HG03025 (cell line): ENCODE measurements at regions not wholly inside any gene's neighbourhood (a gene's known extent, or its start where the extent isn't known, plus 50 kb on each side); places are given as distances from the start of the nearest gene placed in this dataset.

ENCODE experiments used
- ATAC-seq: cut with Tn5 transposase; IDR thresholded peaks from one replicate; pipeline ENCODE4 v1.9.1; 2021; ENCODE audit warnings: mild to moderate bottlenecking, moderate library complexity; ENCODE audit not compliant: unreplicated experiment, low FRiP score

DNA sequence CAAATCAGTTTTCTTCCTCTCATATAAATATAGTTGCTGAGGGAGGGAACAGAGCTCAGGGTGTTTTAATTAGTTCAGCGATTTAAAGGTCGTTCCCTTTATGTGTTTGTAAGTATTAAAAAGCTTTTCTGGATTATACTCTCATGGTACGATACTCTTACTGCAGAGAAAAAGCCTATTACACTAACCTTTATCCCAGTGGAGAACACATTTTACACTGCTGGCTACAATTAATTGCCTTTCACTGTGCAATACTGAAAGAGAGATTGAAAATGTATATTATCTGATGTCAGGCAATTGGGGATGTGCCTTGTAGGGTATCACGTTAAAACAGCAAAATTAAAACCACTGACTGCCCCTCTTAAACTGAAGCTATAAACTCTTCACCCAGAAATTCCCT is 526.9 kb upstream of the SGCG start:
- no peak for ATAC-seq

DNA sequence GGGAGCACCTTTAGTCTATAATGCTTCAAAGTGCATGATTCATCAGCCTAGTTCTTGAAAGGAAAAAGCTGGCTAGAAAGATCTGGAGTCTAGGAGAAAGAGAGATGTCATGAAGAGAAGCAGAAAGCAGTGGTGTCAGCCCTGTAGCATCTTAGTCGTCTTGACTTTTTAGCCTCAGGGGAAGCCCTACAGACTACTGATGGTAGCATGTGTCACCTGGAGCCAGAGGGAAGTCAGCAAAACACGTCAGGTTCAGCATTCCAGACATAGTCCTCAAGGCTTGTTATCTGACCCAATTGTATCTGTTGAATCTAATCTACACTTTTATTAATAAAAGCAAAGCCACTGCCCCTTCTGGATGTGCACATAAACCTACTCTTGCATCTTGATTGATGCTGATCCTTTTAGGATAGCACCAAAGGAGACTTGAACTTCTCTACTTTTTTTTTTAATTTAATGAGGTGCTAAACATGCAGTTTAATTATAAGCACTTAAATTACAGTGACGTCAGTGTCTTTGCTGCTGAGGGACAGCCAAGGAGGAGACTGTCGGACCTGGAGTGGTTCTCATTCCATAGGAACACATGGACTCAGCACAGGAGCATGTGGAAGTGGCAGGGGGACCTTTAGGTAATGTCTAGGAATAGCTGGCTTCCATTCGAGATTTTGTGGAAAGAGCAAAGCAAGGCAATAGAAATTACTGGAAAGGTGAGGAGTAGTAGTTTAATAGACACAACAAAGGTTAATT is 525.5 kb upstream of the SGCG start:
- ATAC-seq, result no peak

DNA sequence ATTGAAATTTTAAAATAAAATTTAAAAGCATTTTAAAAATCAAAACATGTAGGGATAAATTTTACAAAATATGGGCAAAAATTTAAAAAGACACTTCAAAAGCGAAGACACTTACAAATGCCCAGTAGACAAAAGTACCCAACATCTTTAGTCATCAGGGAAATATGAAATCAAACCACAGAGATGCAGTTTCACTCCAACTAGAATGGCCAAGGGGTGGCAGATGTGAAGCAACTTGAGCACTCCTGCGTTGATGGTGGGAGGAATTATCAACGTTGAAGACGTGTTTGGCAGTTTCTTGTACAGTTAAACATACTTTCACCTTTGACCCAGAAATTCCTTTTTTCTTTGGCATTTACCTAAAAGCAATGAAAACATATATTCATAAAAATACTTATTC is 518.0 kb upstream of the SGCG start:
- ATAC-seq, result no peak

DNA sequence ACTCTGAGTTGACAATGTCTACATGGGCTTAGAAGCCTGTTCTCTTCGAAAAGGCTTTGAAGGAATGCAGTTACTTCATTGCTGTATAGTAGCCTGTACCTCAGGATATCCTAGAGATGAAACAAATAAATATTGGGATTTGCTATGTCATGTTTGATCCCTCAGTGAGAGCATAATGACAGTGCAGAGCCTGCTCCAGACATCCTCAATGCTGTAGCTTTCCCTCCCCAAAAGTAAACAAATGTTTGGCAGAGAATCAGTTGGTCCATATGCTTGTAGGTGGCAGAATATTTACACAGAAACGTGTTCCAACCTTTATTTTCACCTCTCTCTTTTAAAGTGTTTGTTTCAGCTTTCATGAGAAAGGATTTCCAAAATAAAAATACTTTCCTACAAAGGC is 515.3 kb upstream of the SGCG start:
- ATAC-seq, result no peak

DNA sequence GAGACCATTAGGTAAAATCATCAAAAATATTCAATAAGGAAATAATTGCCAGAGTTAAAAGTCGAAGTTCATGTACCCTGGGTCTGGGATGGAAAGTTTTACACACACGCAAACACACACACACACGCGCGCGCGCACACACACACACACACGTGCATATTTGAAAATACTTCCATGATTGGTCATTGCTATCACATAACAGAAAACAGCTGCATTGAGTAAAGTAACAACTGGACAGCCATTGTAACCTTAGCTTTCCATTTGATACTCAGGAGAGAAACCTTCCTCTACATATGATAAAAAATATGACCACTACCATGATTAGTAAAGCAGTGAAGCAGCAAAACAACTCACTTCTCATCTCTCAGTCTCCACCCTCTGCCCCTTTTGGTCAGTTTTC is 490.0 kb upstream of the SGCG start:
- ATAC-seq, result no peak

DNA sequence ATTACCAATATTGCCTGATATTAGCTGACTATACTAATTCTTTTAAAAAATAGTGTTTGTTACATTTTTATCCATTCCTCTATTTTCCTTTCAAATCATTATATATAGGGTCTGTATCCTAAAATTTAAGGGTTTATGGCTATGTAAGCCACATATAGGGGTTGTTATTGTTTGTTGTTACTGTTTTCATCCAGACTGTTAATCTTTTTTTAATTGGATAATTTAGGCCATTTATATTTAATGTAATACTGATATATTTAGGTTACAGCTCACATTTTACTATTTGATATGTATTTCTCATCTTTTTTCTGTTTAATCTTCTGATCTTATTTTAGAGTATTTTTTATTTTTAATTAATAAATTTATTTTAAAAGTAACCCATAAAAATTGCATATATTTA is 487.1 kb upstream of the SGCG start:
- no peak for ATAC-seq

DNA sequence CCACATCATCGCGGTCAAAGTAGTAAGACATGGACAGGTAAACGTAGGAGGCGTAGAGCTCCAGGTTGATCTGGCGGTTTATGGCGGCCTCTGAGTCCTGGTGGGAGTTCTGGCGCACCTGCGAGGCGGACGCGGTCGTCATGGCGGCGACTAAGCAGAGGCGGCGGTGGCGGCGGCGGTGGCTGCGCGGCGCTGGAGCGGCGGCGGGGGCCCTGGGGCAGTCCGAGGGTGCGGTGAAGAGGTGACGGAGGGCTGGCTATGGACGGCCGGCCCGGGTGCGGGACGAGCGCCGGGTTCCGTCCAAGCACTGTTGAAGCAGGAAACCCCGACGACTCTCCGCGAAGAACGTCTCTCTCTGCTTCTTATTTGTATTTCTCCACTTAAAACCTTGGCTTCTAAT is 484.3 kb upstream of the SGCG start:
- ATAC-seq, result no peak

DNA sequence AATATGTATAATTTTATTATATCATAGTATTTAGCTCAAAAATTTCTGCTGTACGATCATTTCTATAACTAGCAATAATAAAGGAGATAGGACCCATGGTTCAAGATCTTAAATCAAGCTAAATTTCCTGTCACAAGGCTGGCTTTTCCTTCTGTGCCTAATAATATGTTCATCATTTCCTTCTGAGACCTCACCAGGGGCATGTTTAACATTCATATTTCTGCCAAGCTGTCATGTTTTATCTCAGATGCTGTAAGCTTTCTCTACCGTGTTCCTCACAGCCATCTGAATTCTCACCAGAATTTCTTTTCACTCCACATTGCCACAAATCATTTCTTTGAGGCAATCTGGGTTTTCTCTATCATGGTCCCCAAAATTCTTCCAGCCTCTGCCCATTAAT is 482.3 kb upstream of the SGCG start:
- no peak for ATAC-seq

DNA sequence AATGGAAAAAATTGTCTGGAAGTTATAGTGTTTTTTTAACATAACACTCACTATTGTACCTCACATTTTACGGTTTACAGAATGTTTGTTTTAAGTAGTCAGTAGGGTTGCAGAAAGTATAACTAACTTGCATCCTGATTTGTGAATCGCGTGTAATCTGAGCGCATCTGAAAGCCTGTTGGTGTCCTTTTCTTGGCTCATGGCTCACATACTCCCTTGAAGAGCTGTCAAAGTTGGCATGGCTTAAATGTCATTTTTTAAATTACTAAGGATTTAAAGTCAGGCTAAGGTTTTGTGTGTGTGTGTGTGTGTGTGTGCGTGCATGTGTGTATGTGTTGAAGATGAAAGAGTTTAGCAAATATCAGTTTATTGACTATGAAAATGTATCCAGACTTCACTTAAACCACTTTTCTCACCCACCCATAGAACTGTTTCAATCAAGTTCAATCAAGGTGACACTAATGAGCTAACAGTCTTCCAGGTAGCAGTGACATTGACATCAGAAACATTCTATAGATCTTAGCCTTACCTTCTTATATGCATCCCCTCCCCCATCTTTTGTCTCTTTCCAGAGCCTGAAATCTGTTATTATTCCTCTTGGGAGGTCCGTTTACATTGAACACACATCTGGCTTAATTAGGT is 480.4 kb upstream of the SGCG start:
- no peak for ATAC-seq

DNA sequence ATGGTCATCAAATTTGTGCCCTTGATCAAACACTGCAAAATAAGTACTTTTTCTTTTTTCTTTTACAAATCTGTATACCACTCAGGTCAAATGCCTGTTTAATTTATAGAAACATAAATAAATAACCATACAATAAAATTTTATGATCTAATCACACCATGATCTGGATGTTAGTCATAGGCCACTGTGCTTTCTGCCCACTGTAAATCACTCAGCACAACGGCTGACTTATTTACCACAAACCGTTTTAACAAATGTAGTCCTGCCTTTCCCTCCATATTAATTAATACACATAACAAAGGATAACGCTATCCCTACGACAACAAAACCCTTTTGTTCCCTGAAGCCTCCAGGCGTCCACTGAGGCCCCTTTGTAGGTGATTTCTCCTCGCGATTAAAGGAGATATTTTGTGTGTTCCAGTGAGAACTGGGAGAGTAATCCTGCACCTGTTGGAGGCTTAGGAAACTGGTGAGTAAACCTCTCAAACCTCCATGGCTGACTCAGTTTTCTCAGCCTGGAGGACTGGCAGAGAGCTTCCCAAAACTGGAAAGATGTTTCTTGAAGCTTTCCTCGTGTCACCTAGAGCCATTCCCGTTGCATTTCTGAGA is 477.1 kb upstream of the SGCG start:
- no peak for ATAC-seq

DNA sequence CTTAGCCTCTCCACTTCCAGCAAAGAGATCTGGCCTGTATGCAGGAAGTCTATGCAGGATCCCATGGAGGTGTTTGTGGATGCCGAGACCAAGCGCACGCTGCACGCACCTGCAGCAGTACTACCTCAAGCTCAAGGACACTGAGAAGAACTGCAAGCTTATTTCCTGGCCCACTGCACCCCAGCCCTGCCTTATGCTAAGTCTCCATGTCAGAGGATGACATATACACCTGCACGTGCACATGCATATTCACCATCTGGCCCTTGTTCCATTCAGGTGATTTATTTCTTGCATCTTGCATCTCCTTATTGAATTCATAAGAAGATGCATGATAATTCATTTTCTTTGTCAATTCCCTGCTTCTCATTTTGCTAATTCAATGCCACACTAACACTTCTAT is 472.8 kb upstream of the SGCG start:
- ATAC-seq, result no peak

DNA sequence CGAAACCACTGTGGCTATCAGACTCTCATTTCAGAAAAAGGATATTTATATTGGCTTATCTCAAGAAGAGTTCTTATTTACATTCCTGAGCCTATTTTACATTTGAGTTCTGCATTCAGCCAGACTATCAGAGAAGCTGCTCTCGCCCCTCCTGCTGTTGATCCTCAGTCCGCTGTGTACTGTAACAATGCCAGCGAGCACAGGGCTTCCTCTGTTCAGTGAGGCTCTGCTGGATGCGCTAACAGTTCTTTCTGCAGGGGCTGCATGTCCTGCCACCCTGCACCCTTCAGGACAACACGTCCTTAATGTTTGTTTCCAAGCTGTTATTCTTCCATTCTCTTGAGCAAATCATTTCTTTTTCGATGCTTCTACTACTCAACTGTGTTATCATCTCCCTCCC is 463.7 kb upstream of the SGCG start:
- ATAC-seq, result no peak

DNA sequence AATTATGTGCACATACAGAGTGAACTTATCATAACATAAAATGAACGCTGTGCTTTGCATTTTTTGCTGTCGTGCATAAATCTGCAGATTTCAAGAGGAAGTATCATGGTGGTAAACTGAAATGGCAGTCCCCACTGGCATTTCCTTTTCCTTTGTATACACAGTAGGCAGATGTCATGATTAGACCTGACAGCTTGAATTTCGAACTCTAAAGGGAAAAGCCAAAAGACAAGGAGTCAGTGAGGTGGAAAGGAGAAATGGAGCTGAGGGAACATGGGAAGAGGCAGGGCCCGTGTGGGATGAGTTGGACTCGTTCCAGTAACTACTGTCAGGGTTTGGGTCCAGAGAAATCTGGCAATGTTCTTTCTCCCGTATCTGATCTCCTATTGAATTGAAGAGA is 454.1 kb upstream of the SGCG start:
- ATAC-seq, result no peak

DNA sequence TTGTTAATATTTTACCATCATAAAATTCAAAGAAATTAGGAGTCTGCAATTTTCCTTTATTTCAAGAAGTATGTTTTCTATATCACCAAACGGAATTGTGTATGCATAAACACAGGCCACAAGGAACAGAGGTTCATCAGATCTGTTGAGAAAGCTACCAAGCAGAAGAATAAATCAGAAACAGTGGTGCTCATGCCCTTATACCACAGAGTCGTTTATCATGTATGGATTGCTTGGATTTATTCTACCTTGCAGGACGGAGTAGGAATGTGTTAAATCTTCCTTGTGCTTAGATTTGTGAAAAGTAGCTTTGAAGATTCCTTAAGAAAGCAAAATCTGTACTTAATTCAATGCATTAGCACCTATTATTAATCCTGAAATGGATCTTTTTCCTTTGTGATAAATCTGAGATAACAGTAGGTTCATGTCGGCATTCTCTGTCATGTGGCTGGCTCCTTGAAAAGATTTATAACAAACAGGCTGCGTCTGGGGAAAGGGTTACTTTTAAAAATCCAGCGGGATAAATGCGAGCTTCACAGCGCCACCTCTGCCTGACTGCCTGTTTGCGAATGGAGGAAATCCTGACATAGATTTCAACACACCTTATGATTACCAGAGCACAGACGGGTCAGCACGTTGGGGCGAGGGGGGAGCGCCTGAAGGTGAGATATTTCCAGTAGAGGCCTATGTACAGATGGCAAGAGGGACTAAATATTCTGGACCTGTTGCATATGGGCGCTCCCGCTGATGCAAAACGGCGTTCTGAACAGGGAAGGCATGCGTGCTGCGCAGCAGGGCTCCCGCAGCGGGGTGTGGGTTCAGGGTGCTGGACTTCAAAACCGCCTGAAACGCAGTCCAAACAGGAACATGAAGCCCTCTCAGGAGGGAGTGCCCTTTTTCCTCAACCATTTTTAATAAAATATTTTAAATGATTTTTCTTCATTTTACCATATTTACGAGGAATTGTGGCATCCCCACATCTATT is 445.5 kb upstream of the SGCG start:
- no peak for ATAC-seq

DNA sequence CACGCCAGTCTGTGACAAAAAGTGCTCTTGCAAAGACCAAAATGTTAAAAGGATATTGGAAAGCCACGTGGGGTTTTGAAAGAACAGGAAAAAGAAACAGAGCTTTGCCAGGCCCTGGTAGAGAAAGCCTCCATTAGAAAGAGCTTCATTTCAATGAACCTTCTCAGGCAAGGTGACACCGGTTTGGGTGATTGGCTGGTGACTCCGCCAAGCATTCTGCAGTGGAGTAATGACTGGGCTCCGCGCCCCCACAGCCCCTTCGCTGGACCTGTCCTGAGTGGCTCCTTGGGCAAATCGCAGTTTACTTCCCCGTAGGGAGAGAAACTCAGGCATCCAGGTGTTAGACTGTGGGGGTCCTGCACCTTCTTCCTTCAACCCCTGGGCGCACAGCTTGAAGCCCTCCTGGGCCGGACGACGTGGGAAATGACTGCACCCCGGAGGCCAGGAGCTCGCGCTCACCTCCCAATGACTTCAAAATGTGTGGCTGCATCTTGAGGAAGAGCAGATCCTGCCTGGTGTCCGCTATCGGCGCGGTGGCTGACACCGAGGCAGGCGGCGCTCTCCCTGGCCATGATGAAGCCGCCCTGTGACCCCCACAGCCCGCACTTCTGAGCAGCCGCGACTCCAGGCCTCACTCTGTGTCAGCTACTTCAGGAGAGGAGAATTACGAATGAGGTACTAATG is 444.6 kb upstream of the SGCG start:
- ATAC-seq, result no peak

DNA sequence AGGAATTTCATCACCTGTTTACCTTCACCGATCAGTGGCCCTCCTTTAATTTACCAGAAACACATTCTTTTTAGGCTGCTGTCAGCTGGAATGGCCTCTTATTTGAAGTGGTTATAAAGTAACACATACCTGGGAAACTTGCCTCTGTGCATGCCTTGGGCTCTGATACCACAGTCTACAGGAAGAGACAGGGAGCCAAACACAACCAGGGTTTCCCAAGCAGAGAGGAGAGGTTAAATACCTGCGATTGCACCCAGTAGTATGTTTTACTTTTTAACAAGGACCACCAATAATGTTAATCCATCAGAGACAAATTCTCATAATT is 444.0 kb upstream of the SGCG start:
- ATAC-seq, result no peak

DNA sequence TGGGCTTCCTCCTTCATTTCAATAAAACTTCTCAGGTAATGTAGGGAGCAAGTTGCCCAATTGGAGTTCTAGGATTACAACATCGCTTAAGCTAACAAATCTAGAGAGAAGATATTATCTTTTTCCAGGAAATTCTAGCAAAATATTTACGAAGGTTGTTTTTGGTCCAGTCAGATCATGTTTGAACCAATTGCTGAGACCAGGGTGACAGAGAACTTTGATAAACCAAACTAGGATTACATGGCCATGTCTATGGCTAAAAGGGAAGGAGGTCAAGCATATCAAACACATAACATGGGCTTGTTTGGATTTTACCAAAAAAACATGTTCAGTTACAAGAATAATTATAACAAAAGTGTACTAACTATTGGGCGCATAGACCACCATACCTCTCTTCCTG is 442.4 kb upstream of the SGCG start:
- no peak for ATAC-seq

DNA sequence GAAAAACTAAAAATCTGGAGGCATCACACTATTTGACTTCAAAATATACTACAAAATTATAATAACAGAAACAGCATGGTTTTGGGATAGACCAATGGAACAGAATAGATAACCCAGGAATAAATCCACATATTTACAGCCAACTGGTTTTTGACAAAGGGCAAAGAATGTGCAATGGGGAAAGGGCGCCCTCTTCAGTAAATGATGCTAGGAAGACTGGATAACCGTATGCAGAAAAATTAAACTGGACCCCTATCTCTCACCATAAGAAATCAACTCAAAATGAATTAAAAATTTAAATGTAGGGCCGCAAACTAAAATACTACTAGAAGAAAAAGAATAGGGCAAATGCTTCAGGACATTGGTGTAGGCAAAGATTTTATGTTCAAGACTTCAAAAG is 440.5 kb upstream of the SGCG start:
- ATAC-seq, result no peak

DNA sequence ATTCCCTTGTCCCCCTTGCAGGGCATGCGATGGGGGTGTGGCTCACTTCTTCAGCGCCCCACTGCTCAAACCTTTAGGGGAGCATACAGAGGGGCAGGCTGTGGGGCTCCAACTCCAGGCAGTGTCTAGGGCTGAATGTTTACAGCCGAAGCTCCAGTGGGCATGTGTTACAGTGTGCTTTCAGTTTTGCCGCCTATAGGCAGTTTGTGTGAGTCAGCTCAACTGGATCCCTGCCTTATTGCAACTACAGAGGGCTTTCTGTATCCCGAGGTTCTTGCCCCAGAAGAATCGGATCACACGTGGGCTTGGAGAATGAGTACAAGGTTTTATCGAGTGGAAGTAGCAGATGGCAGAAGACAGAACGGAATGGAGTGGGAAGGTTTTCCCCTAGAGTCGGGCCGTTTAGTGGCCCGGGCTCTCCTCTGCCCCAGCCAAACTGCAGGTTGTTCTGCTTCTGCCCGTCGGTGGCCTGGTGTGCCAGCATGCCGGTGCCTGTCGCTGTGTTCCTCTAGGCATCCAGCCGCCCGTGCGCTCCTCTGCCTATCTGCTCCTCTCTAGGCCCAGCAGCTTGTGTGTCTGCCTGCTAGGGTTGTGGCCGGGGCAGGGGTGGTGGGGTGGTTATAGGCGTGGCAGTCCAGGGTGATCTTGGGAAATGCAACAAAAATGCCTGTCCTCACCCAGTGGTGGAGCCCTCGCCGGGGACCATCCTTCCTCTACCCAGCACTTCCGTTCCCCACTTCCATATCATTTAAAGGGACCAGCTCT is 435.9 kb upstream of the SGCG start:
- ATAC-seq, result no peak
